ENCODE measurements at regions not wholly inside any gene's neighbourhood (a gene's known extent, or its start where the extent isn't known, plus 50 kb on each side); places are given as distances from the start of the nearest gene placed in this dataset.
"Not testable (repeated sequence)": the region's sequence is repeated elsewhere in the genome, so short reads cannot be mapped to it uniquely, and the experiment has no call there.

DNA sequence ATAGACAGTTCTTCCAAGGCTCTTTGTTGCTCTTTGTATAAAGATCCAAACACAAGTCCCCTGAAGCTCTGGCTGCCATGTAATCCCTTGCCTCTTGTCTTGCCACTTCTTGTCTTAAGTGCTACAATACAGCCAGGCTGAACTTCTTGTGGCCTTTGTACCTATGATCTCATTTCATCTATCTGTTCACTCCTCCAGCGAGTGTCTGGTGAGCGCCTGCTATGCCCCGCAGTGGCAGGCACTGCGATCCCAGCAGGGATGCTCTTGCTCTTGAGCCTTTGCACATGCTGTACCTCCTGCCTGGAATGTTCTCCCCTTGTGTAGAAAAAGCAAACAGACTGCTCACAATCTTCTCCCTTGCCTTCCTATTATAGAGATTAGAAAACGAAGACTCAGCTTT is 81.9 kb upstream of the ADPGK start:
- no peak for DNase-seq (ENCODE audit: low read depth)

DNA sequence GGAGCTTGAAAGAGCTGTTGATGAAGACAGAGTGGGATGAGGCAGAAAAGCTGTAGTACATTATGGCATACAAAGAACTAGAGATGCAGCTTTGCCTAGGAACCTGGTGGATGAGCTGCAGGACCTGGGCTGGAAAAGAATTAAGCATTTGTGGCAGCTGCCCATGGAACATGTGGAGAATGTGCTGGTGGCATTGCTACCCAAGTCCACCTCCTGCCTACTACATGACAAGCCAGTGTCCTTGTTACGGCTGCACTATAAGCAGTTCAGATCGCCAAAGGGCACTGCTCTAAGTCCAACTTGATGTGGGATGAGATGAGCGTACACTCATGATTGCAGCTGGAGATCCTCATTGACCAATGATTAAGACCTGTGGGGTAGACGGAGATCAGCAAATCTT is 81.1 kb upstream of the ADPGK start:
- DNase-seq (ENCODE audit: low read depth), result no peak

DNA sequence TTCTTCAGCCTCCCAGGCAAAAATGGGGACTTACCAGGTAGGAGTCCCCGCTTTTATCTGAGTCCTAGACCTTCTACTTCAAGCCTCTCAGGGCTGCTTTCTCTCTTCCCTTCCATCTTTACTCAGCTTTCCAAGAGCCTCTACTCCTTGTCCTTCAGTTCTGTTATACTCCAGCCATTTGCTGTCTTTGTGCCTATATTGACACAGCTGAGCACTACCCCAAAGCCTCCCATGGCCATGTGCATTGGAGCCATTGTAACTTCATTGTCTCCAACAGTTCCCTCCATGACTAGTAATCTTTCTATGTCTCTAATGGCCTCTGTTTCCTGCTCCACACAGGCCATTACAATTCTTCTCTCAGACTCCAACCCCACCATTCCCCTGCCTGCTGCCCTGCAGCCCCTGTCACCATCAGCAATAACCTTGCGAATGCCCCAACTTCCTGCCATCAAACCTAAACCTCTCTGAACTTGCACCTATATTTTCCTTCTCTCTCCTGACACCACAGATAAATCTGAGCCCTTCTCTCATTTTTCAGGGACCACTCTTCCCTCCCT is 77.9 kb upstream of the ADPGK start:
- no peak for DNase-seq (ENCODE audit: low read depth)

DNA sequence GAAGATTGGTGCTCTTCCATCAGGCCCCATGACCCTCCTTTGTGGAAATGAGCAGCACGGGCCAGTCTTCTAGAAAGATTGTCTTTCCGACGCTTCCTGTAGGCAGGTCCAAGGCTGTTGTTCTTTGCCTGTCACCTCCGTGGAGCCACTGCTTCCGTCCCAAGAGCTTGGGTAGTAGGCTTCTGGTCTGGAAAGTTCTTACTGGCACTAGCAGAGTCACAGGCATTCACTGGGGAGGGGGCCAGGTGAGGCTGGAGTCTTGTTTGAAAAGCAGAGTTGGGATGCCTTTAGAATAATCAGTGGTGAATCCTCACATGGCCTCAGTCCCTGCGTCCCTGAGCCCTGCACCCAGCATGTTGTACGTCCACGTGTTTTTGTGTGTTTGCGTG is 76.2 kb upstream of the ADPGK start:
- no peak for DNase-seq (ENCODE audit: low read depth)

DNA sequence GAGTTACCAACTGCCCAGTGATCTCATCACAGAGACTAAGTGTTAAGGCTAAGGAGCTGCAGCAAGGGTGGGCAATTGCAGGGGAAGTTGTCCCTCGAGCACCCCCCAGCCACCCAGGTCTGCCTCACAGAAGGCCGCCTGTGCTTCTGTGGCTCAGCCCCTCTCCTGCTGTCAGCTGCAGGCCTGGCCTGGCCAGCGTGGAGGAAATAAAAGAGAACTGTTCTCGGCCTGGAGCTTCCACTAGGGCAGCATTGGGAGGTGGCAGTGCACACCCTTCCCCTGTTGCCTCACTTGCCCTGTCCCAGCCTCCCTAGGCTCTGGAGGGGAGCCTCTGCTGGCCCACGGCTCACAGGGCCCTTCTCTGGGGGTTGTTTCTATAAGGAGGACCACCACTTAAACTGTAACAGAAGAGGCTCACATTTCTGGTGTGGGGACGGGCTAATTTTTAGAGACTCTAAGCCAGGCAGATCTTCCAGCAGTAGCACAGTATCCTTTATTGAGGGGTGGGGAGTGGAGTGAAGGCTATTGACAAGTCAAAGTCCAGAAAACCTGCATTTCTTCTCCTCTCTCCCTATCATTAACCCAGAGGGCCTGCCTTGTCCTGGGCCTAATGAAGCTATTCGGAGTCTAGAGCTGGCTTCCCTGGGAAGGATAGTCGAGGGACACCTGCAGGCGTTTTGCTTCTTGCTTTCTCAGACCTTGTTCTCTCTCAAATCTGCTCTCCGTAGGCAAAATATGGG is 75.6 kb upstream of the ADPGK start:
- no peak for DNase-seq (ENCODE audit: low read depth)

DNA sequence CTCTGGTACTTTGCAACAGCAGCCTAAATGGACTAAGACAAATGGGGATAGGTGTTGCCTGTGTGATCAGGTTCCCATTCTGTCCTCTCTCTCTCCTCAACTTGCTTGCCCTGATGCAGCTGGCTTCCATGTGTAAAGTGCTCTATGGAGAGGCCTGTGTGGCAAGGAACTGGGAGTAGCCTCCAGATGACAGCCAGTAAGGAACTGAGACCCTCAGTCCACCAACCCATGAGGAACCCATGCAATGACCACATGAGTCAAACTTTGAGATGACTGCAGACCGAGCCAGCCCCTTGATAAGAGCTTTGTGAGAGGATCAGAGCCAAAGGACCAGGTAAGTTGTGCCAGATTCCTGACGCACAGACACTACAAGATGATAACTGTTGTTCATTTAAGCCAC is 74.6 kb upstream of the ADPGK start:
- no peak for DNase-seq (ENCODE audit: low read depth)

DNA sequence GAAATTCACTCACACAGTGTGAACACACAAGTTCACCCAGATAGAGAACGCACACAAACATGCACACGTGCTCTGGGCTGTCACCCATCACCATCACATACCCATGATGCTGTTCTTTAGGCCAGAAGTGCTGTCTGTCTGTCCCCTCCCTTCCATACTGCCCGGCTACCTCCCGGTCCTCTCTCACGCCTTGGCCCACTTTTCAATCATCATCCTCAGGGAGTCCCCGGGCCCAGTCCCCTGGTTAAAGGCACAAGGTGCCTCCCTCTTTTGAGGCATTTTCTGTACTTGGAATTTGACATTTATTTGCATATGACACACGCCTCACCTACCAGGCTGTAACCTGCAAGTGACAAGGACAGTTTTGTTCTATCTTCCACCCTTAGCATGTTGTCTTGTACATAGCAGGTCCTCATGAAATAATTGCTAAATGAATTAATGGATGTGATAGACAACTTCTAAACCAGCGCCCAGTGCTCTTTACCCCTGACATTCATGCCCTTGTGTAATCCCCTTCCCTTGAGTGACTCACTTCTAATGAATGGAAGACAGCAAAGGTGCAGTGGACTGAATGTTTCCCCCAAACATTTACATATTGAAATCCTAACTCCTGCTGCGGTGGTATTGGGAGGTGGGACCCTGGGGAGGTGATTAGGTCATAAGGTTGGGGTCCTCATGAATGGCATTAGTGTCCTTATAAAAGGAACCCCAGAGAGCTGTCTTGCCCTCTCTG is 73.9 kb upstream of the ADPGK start:
- DNase-seq (ENCODE audit: low read depth), result no peak

DNA sequence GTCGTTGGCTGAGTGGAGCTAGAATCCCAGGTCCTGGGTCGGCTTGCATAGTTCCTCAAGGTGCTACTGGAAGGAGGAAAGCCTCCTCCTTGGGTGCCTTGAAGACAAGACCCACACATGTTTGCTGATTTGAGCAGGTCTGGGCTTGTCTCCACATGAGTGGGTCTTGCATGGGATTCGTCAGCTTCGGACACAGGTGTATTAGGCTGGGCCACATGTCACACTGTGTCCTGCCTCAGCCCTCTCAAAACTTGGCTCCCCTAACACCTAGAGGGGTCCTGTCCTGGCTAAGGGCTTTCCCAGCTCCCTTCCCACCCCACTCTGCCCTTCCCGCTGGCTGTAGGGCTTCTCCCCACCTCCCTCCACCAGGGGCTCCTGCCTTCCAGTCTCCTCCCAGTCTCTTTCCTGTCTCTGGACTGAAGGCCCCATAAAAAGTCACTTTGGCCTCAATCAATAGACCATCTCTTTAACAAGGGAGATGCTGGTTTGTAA is 73.0 kb upstream of the ADPGK start:
- no peak for DNase-seq (ENCODE audit: low read depth)

DNA sequence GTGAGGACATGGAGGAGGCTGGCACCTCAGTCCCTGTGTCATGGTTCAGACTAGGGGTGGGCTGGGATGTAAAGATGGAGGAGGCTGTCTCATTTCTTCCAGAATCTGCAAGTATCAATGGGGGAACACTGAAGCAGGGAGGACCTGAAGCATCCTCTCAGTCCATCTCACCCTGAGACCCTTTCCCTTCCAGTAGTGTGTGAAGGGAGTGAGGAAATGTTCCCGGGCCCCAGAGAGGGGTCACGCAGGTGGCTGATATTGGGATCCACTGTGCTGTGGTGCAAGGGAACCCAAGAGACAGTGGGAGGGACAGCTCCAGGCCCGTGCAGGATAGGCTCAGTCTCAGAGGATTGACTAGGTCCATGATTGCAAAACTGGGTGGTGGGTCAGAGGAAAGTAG is 72.2 kb upstream of the ADPGK start:
- DNase-seq (ENCODE audit: low read depth), result no peak

DNA sequence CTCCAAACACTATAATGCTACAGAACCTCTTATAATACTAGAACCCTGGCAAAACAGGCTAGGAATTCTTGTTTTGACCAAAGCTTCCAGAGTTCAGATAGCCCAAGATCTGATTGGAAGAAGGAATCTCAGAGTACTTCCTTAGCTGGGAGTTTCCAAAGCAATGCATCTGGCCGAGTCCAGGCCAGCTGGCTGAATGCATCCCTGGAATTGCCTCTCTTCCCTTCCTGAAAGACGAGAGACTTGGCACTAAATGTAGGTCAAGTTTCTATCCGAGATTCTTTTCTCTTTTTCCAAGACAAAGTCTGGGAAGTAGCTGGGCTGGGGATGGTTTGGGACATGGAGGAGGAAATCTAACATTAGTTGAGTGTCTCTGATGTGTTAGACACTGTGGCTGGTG is 68.7 kb upstream of the ADPGK start:
- no peak for DNase-seq (ENCODE audit: low read depth)

DNA sequence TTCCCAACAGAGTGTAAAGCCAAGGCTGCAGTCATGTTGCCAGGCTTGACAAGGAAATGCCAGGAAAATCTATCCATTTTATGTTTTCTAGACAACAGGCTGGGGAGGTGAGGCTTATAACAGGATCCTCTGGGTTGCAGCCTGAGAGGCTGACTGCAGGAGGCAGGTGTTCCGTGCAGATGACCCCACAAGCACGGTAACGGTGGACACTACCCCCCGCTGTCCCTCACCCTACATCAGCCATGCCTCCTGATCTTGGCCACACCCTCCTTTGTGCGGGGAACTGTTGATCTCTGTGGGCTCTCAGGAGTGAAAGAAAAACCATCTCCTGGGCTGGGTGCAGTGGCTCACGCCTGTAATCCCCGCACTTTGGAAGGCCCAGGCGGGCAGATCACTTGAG is 68.0 kb upstream of the ADPGK start:
- no peak for DNase-seq (ENCODE audit: low read depth)

DNA sequence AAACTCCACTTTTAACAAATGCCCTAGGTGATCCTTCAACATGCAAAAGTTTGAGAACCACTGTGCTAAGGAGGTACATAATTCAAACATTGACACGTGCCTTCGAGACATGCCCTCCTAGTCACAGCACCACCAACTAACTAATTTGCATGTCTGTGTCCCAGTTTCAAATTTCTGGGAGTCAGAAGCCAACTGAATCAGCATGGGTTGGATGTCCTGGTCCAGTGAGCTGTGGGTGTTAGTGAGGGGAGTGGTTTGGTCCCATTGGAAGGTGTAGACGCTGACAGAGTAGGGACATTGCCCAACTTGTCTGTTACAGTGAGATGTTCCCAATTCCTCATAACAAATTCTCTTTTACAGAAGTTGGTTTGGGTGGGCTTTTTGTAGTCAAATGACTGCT is 67.3 kb upstream of the ADPGK start:
- no peak for DNase-seq (ENCODE audit: low read depth)

DNA sequence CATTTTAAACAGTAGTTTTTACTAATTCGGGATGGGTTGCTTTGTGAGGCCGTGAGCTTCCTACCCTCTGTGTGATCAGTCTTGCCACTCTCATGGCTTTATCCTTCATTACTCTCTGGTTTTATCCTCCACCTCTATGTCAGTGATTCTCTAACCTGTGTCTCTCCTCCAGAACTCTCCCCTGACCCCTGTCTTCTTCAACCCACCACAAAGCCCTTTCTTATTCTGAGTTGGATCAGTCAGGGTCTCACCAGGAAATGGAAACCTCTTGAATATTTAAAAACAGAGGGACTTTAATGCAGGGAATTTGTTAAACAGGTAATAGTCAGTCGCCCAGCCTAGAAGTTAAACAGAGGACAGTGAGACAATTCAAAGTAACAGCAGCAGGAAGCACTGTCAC is 64.2 kb upstream of the ADPGK start:
- no peak for DNase-seq (ENCODE audit: low read depth)

DNA sequence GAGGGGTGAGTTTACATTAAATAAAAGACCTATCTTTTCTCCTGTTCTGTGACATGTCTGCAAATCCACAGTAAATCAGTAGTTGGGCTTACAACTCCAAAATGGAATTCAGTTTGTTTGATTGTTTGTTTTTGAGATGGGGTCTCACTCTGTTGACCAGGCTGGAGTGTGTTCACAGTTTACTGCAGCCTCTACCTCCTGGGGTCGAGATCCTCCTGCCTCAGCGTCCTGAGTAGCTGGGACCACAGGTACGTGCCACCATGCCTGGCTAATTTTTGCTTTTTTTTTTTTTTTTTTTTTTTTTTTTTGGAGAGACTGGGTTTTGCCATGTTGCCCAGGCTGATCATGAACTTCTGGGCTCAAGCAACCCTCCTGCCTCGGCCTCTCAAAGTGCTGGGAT is 63.5 kb upstream of the ADPGK start:
- DNase-seq (ENCODE audit: low read depth), result no peak

DNA sequence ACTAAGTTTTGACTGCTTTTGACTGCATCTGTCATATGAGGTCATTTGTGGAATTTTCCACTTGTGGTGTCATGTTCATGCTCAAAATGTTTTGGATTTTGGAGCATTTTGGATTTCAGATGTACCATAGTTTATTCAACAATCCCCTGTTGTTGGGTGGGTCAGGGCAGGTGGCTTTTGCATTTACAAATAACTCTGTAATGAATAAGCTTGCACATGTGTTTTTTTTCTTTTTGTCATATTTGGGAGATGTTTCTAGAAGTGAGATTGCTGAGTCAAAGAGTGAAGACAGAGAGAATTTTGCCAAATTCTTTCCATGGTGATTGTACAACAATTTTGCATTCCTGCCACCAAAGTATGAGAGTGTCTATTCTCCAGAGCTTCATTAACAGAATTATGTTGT is 62.4 kb upstream of the ADPGK start:
- DNase-seq (ENCODE audit: low read depth), result no peak

DNA sequence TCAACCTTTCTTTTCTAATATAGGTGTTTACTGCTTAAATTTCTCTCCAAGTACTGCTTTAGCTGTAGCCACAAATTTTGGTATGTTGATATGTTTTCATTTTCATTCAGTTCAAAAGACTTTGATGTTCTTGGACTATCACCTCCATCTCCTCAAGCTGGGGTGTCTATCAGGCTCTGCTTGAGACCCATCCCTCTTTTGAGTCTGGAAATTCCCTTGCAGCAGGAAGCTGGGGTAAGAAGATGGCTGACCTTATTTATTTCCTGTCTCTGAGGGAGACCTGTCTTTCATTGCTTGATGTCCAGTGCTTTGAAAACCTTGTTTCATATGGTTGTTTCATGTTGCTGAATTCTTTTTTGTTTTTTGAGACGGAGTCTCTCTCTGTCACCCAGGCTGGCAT is 60.5 kb upstream of the ADPGK start:
- DNase-seq (ENCODE audit: low read depth), result no peak

DNA sequence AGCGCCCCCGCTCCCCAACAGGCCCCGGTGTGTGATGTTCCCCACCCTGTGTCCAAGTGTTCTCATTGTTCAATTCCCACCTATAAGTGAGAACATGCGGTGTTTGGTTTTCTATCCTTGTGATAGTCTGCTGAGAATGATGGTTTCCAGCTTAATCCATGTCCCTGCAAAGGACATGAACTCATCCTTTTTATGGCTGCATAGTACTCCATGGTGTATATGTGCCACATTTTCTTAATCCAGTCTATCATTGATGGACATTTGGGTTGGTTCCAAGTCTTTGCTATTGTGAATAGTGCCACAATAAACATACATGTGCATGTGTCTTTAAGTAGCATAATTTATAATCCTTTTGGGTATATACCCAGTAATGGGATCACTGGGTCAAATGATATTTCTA is 59.8 kb upstream of the ADPGK start:
- not testable (repeated sequence) for DNase-seq (ENCODE audit: low read depth)

DNA sequence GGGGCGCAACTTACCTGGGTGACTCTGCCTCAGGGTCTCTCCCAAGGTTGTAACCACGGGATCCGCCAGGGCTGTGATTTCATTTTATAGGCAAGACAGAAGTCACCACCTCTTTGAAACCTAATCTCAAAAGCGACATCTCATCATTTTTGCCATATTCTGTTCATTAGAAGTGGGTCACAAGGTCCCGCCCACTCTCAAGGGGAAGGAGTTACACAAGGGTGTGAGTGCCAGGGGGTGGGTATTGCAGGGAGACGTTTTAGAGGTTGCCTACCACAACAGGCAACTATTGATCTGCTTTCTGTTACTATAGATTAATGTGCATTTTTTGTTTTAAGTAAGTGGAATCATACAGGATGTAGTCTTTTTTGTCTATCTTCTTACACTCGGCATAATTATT is 56.6 kb upstream of the ADPGK start:
- no peak for DNase-seq (ENCODE audit: low read depth)

DNA sequence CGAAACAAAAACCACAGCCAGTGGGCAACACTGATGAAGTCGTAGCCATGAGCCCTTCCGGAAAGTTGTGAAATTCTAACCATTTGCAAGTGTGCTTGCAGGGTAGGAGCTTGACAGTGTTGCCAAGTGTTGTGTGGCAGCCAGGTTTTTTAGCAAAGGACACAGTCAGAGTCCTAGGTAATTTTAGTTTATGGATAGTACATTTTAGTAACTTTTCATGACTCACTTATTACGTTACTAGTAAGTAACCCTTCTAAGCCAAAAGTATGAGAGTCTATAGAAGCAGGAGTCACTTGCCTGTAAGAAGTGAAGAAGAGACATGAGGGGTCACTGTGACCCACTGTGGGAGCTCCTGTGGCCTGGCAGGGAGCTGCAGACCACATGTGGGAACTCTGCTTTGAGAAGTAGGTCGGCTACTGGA is 54.8 kb upstream of the ADPGK start:
- no peak for DNase-seq (ENCODE audit: low read depth)

DNA sequence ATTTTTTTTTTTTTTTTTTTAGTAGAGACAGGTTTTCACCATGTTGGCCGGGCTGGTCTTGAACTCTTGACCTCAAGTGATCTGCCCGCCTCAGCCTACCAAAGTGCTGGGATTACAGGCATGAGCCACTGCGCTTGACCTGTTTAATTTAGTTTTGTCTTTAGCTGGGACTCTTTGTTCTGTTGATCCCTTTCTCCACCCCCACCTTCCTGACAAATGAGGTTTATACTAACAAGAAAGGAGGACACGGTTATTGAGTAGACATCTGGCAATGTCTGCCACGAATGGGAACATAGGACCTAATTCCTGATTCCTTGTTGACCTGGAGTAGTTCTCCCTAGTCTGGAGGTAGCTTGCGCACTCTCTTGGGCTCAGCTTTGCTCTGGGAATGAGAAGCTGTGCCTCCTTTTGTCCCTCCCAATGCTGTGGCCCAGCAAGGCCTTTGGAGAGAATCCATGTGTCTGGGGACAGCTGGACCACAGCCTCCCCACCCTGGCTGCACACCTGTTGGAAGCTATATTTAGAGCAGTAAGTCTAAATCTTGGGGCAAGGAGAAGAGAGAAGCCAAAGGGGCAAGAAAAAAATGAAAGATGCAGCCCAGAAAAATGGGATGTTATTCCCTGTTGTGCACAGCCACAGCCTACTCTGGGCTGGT is 53.2 kb upstream of the ADPGK start:
- no peak for DNase-seq (ENCODE audit: low read depth)

DNA sequence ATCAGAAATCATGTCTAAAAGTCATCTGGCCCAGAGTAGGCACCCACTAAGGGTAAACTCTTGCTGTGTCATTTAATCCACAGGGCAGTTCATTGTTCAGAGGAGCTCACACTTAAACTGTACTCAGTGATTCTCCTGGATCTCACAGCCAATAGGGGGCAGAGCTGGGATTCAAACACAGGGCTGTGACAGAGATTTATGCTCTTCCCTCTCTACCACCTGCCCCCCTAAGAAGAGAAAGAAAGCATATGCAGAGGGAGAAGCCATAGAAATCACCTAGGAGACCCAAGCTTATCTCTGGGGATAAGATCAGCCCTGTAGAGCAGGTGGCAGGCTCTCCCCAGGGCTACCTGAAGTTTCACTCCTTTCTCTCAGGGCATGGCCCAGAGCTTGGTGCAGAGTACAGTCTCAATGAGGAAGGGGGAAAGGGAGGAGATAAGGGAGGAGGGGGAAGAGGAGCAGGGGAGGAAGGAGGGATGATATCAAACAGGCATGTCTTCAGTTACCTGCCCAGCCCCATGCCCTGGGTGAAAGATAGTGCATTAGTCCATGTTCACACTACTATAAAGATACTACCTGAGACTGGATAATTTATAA is 51.8 kb upstream of the ADPGK start:
- DNase-seq (ENCODE audit: low read depth), result no peak

DNA sequence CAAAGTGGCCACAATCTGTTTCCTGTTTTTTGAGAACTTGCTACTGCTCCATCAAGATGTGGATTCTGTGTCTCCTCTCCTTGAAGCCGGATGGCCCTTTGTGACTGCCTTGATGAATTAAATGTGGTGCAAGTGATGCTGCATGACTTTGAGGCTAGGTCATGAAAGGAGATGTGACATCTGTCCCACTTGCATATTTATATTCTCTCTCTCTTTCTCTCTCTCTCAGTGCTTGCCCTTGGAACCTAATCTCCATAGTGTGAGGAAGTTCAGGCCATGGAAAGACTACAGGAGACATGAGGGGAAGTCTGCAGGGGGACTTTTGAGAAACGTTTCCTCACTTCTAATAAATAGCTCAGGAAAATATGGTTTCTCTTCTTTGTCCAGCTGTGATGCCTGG is 50.0 kb upstream of the ADPGK start:
- no peak for DNase-seq (ENCODE audit: low read depth)

Data from fibroblast of the conjunctiva (primary cell).